ENCODE measurements at regions not wholly inside any gene's neighbourhood (a gene's known extent, or its start where the extent isn't known, plus 50 kb on each side); places are given as distances from the start of the nearest gene placed in this dataset.
"Not testable (repeated sequence)": the region's sequence is repeated elsewhere in the genome, so short reads cannot be mapped to it uniquely, and the experiment has no call there.

- DNase-seq = no peak
Observed at GRCh38 chr13:53285896-53286430, 257.4 kb downstream of the OLFM4 start.

- no peak for DNase-seq
Observed at GRCh38 chr13:53298396-53298795, 269.8 kb downstream of the OLFM4 start.

GRCh38 chr13:53301449-53301848, 272.8 kb downstream of the OLFM4 start:
- DNase-seq = no peak

GRCh38 chr13:53305419-53305818, 276.8 kb downstream of the OLFM4 start:
- DNase-seq = not testable (repeated sequence)

GRCh38 chr13:53310786-53311185, 282.2 kb downstream of the OLFM4 start:
- DNase-seq = no peak

GRCh38 chr13:53311561-53311960, 282.9 kb downstream of the OLFM4 start:
- no peak for DNase-seq

GRCh38 chr13:53321296-53321801, 292.7 kb downstream of the OLFM4 start:
- no peak for DNase-seq

- no peak for DNase-seq
Observed at GRCh38 chr13:53324656-53325055, 296.0 kb downstream of the OLFM4 start.

- DNase-seq = no peak
Observed at GRCh38 chr13:53326716-53327115, 298.1 kb downstream of the OLFM4 start.

- no peak for DNase-seq
Observed at GRCh38 chr13:53327680-53328315, 299.2 kb downstream of the OLFM4 start.

GRCh38 chr13:53336441-53337160, 308.0 kb downstream of the OLFM4 start:
- no peak for DNase-seq

- DNase-seq = no peak
Observed at GRCh38 chr13:53338760-53339159, 310.1 kb downstream of the OLFM4 start.

- DNase-seq = no peak
Observed at GRCh38 chr13:53340505-53341143, 312.0 kb downstream of the OLFM4 start.

GRCh38 chr13:53341144-53341510, 312.5 kb downstream of the OLFM4 start:
- DNase-seq = no peak

- DNase-seq = no peak
Observed at GRCh38 chr13:53342623-53343360, 314.2 kb downstream of the OLFM4 start.

GRCh38 chr13:53343361-53343744, 314.7 kb downstream of the OLFM4 start:
- DNase-seq = no peak

GRCh38 chr13:53351021-53351420, 322.4 kb downstream of the OLFM4 start:
- no peak for DNase-seq

GRCh38 chr13:53357582-53357981, 329.0 kb downstream of the OLFM4 start:
- no peak for DNase-seq

- DNase-seq = no peak
Observed at GRCh38 chr13:53368948-53369347, 340.3 kb downstream of the OLFM4 start.

GRCh38 chr13:53379485-53379884, 350.9 kb downstream of the OLFM4 start:
- DNase-seq = no peak

- no peak for DNase-seq
Observed at GRCh38 chr13:53382008-53382407, 353.4 kb downstream of the OLFM4 start.

GRCh38 chr13:53398051-53398450, 369.4 kb downstream of the OLFM4 start:
- no peak for DNase-seq

- no peak for DNase-seq
Observed at GRCh38 chr13:53405616-53406015, 377.0 kb downstream of the OLFM4 start.
